GM12873 (cell line): ENCODE measurements at regions not wholly inside any gene's neighbourhood (a gene's known extent, or its start where the extent isn't known, plus 50 kb on each side); places are given as distances from the start of the nearest gene placed in this dataset.

Experiments
- CTCF ChIP-seq: IDR thresholded peaks from 2 replicates; pipeline ENCODE4 v1.5.1; 2012; ENCODE audit warnings: low read depth, mild to moderate bottlenecking, moderate library complexity, low read length, control low read depth; ENCODE audit not compliant: insufficient read depth; ENCODE audit errors: missing control alignments

GRCh38 chr9:82761027-82761426, 301.9 kb downstream of the RASEF start:
- no peak for TF ChIP-seq CTCF

GRCh38 chr9:82761956-82762355, 301.0 kb downstream of the RASEF start:
- no peak for TF ChIP-seq CTCF

- no peak for TF ChIP-seq CTCF
Measured at GRCh38 chr9:82763656-82764055, 299.3 kb downstream of the RASEF start.

GRCh38 chr9:82764061-82764668, 298.8 kb downstream of the RASEF start:
- no peak for TF ChIP-seq CTCF

- no peak for TF ChIP-seq CTCF
Measured at GRCh38 chr9:82776508-82776907, 286.4 kb downstream of the RASEF start.

GRCh38 chr9:82777366-82777765, 285.6 kb downstream of the RASEF start:
- no peak for TF ChIP-seq CTCF

- TF ChIP-seq CTCF = no peak
Measured at GRCh38 chr9:82780017-82780416, 282.9 kb downstream of the RASEF start.

- no peak for TF ChIP-seq CTCF
Measured at GRCh38 chr9:82781921-82782392, 281.0 kb downstream of the RASEF start.
